Fibroblast of villous mesenchyme (primary cell): ENCODE measurements at regions not wholly inside any gene's neighbourhood (a gene's known extent, or its start where the extent isn't known, plus 50 kb on each side); places are given as distances from the start of the nearest gene placed in this dataset.

Experiments
- DNase-seq: peaks from one replicate; pipeline ENCODE4 v3.0.0-alpha.2; 2010; ENCODE audit warnings: low read depth
- H3K4me3 ChIP-seq: 2 replicates; pipeline ENCODE4 v1.5.1; 2011; ENCODE audit warnings: low read depth, mild to moderate bottlenecking, low read length
- CTCF ChIP-seq: IDR thresholded peaks from 2 replicates; pipeline ENCODE4 v1.5.1; 2012; ENCODE audit warnings: low read depth, mild to moderate bottlenecking, low read length; ENCODE audit not compliant: insufficient read depth

DNA sequence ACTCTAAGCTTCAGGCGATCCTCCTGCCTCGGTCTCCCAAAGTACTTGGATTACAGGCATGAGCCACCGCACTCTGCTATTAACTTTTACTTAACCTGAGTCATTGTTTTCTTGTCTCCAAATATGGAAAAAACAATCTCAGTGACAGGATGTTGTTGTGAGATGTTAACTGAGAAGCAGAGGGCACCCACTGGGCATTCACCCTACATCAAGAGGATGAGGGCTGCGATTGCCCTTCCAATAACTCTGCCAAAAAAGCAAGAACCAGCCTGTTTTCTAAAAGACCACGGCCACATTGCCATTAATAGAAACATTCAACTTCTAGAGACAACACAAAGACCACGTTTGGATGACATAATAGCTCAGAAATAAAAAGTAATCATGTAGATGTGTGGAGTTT lies 107.6 kb upstream of the SGK1 start:
- TF ChIP-seq CTCF = no peak
- H3K4me3 ChIP-seq = no peak overlapping the region
- no peak for DNase-seq

DNA sequence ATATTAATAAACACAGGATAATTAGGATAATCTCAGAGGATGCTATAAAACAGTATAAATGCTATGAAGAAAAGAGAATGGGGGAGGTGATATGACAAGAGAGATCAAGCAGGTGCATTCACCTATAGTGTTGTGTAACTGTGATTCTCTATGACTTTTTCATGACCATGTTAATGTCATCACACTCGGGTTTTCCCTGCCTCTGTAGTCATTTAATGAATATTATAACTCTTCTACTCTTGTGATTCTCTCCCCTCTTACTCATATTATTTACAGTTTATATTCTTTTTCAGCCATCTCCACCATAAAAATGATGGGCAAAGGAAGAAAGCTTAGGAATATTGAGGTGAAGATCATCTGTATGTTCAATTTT lies 106.9 kb upstream of the SGK1 start:
- no peak for TF ChIP-seq CTCF

DNA sequence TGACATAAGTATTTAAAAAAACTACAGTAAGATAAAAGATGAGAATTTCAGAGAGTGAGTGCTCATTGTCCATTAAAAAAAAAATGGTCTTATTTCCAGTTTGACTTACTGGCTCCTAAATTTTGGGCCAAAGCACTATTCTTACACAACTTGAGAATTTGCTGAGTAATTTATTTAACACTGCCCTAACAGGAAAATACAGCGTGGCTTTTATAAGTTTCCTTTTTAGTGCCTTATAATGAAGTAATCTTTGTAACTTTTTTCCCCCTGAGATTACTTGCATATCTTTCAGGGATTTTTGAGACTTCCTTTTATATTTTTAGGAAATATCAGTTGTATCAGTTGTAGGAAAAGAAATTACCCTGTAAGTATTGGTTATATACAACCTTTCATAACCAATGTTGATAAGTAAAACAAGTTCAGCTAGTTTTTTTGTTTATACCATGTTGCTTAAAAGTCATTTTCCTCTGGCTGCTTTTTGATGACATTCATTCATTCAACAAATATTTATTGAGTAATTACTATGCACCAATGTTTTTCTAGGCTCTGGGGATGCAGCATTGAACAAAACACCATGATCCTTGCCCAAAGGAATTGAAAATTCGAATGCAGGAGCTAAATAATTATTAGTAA lies 106.4 kb upstream of the SGK1 start:
- DNase-seq = peak; percentile 44

More for the DNA sequence above, 106.9 kb upstream of the SGK1 start:
- no peak overlapping the region for H3K4me3 ChIP-seq
- no peak for DNase-seq

GRCh38 chr6:134422426-134423231 lies 104.7 kb upstream of the SGK1 start:
- no peak for TF ChIP-seq CTCF
- no peak overlapping the region for H3K4me3 ChIP-seq
- peak; percentile 99 for DNase-seq

More for the DNA sequence above, 106.4 kb upstream of the SGK1 start:
- H3K4me3 ChIP-seq = no peak overlapping the region
- no peak for TF ChIP-seq CTCF

GRCh38 chr6:134421501-134421900 lies 103.6 kb upstream of the SGK1 start:
- no peak for TF ChIP-seq CTCF
- peak; percentile 74 for DNase-seq

GRCh38 chr6:134420614-134421181 lies 102.8 kb upstream of the SGK1 start:
- H3K4me3 ChIP-seq = no peak overlapping the region
- TF ChIP-seq CTCF = no peak
- DNase-seq = peak; percentile 68

More at GRCh38 chr6:134421501-134421900, 103.6 kb upstream of the SGK1 start:
- no peak overlapping the region for H3K4me3 ChIP-seq
